Osteocyte (in vitro differentiated cells): ENCODE measurements at regions not wholly inside any gene's neighbourhood (a gene's known extent, or its start where the extent isn't known, plus 50 kb on each side); places are given as distances from the start of the nearest gene placed in this dataset.

Source experiments
- DNase-seq: peaks from one replicate; pipeline ENCODE4 v3.0.0; 2021; ENCODE audit warnings: mixed read lengths; ENCODE audit not compliant: unreplicated experiment; ENCODE audit errors: extremely low spot score
- H3K27ac Mint-ChIP-seq: one replicate; pipeline ENCODE4 v1.8.0; 2021; ENCODE audit warnings: mild to moderate bottlenecking, mixed read lengths; ENCODE audit not compliant: unreplicated experiment
- H3K27me3 Mint-ChIP-seq: one replicate; pipeline ENCODE4 v1.8.0; 2021; ENCODE audit warnings: mixed read lengths; ENCODE audit not compliant: unreplicated experiment
- H3K36me3 Mint-ChIP-seq: one replicate; pipeline ENCODE4 v1.8.0; 2021; ENCODE audit warnings: mixed read lengths; ENCODE audit not compliant: unreplicated experiment
- H3K4me1 Mint-ChIP-seq: one replicate; pipeline ENCODE4 v1.8.0; 2021; ENCODE audit warnings: mixed read lengths; ENCODE audit not compliant: unreplicated experiment
- H3K4me3 Mint-ChIP-seq: one replicate; pipeline ENCODE4 v1.8.0; 2021; ENCODE audit warnings: mild to moderate bottlenecking, moderate library complexity, mixed read lengths; ENCODE audit not compliant: unreplicated experiment
- H3K9me3 Mint-ChIP-seq: one replicate; pipeline ENCODE4 v1.8.0; 2021; ENCODE audit warnings: mixed read lengths; ENCODE audit not compliant: unreplicated experiment
- TF ChIP-seq, protein P1 (sequence below): fragments of 200-600 bp; sonication (generic); IDR thresholded peaks from 2 replicates; pipeline ENCODE4 v1.5.0; 2021; ENCODE audit warnings: antibody characterized with exemption, mild to moderate bottlenecking, moderate library complexity

DNA sequence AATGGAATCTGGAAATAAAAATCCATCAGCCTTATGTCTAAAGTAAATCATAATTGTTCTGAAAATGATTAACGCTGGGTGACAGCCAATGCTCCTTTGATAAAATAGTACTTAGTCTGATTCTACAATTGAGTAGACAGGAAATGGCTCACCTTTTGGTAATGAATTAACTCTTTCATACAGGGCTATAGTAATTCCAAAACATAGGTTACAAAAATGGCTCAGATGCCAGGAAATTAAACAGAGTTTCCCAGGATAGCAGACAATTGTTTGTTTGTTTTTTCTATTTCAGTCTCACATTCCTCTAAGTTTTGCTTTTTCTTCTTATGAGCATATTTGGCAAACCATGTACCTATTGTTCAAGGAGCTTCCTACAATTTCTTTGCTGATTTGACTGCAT, 257.2 kb upstream of the EPHA7 start:
- Mint-ChIP-seq H3K9me3 (no peaks in the 10 kb centered on the region), H3K27ac (no peak overlapping the region), H3K27me3 (no peaks in the 10 kb centered on the region), H3K36me3 (no peaks in the 10 kb centered on the region), H3K4me3 (no peak overlapping the region), H3K4me1 (peaks cover 30% of the 10 kb centered on the region)
- no peak for DNase-seq
- TF ChIP-seq, protein P1, sequence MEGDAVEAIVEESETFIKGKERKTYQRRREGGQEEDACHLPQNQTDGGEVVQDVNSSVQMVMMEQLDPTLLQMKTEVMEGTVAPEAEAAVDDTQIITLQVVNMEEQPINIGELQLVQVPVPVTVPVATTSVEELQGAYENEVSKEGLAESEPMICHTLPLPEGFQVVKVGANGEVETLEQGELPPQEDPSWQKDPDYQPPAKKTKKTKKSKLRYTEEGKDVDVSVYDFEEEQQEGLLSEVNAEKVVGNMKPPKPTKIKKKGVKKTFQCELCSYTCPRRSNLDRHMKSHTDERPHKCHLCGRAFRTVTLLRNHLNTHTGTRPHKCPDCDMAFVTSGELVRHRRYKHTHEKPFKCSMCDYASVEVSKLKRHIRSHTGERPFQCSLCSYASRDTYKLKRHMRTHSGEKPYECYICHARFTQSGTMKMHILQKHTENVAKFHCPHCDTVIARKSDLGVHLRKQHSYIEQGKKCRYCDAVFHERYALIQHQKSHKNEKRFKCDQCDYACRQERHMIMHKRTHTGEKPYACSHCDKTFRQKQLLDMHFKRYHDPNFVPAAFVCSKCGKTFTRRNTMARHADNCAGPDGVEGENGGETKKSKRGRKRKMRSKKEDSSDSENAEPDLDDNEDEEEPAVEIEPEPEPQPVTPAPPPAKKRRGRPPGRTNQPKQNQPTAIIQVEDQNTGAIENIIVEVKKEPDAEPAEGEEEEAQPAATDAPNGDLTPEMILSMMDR: no peak

DNA sequence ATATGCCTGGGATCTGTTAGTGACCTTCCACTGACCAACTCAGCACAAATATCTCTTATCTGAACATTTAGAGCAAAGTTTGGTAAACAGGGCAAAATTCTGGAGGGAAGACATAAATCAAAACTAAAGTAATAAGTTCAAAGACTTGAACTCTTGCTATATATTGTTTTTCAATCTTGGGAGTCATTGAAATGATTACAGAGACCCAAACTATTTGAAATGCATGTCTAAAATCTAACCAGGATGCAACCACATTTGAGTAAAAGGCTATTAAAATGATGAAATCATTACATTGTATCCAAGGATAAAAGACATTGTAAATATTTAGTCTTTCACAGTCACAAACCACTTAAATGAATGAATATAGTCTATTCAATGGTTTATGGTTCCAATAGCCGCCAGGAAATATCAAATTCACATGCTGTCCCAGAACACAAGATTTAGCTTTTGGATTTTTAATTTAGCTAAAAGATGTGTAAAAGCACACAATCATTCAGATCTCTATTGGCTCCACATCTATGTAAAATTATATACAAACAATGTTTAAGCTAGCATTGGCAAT, 256.6 kb upstream of the EPHA7 start:
- Mint-ChIP-seq H3K36me3 (no peaks in the 10 kb centered on the region), H3K27me3 (no peaks in the 10 kb centered on the region), H3K4me1 (peaks cover 30% of the 10 kb centered on the region), H3K27ac (no peak overlapping the region), H3K4me3 (no peak overlapping the region), H3K9me3 (no peaks in the 10 kb centered on the region)
- no peak for DNase-seq
- TF ChIP-seq, protein P1: no peak

DNA sequence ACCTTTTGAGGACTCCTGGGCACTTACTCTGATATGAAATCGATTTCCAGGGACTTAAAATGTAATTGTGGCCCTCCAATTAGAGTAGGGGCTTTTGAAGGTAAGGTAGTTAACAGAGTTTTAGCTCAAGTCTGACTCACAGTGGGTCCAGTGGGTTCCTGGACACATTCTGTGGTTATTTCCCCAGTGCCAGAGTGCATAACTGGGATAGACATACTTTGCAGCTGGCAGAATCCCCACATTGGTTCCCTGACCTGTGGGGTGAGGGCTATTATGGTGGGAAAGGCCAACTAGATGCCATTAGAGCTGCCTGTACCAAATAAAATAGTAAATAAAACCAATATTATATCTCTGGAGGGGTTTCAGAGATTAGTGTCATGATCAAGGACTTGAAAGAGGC, 243.8 kb upstream of the EPHA7 start:
- no peak overlapping the region for H3K4me3 Mint-ChIP-seq
- no peak overlapping the region for H3K27ac Mint-ChIP-seq
- H3K36me3 Mint-ChIP-seq: no peaks in the 10 kb centered on the region
- no peaks in the 10 kb centered on the region for H3K9me3 Mint-ChIP-seq
- no peaks in the 10 kb centered on the region for H3K4me1 Mint-ChIP-seq
- TF ChIP-seq, protein P1: no peak
- DNase-seq: no peak
- no peaks in the 10 kb centered on the region for H3K27me3 Mint-ChIP-seq

DNA sequence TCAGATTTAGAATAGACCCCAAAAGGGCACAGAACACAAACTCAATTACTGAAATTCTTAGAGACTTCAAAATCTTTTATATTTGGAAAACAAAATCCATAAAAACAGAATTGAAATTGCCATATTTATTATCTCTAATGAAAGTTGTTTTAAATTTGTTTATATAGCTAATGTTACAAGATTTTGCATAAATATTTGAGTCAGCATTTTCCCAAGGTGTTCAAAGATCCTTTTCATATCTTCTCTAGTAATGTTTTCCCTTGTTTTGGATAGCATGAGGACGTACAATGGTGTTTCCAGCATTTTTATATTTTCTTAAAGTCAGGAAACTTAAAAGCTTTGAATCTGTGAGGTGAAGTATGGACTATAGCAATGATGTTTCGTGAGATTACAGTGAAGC, 235.2 kb upstream of the EPHA7 start:
- H3K36me3 Mint-ChIP-seq: no peaks in the 10 kb centered on the region
- peaks cover 12% of the 10 kb centered on the region for H3K9me3 Mint-ChIP-seq
- TF ChIP-seq, protein P1: no peak
- H3K4me1 Mint-ChIP-seq: no peaks in the 10 kb centered on the region
- no peak overlapping the region for H3K4me3 Mint-ChIP-seq
- H3K27me3 Mint-ChIP-seq: no peaks in the 10 kb centered on the region
- DNase-seq: no peak
- H3K27ac Mint-ChIP-seq: no peak overlapping the region

DNA sequence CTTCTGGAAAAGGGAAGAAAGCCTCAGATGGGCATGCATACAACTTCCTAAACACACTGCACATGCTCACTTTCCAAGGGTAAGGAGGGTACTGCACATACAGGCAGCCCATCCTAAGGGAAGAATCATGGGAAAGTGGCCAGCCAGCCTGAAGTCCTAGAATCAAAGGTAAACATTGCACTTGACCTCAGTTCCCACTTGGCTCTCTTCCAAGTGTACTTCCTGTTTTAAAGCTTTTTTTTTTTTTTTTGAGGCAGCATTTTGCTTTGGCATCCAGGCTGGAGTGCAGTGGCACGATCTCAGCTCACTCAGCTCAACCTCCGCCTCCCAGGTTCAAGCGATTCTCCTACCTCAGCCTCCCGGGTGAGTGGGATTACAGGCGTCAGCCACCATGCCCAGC, 225.3 kb upstream of the EPHA7 start:
- no peak overlapping the region for H3K4me3 Mint-ChIP-seq
- peaks cover 8% of the 10 kb centered on the region for H3K4me1 Mint-ChIP-seq
- TF ChIP-seq, protein P1: no peak
- H3K36me3 Mint-ChIP-seq: peaks cover 4% of the 10 kb centered on the region
- DNase-seq: no peak
- no peak overlapping the region for H3K27ac Mint-ChIP-seq
- no peaks in the 10 kb centered on the region for H3K27me3 Mint-ChIP-seq
- peaks cover 19% of the 10 kb centered on the region for H3K9me3 Mint-ChIP-seq
